Tibial artery (tissue), 4 donors: ENCODE measurements at regions not wholly inside any gene's neighbourhood (a gene's known extent, or its start where the extent isn't known, plus 50 kb on each side); places are given as distances from the start of the nearest gene placed in this dataset.

ENCODE experiments used
- DNase-seq, 2 donors: peaks; one replicate each; pipeline ENCODE4 v3.0.0-alpha.2; 2019
- H3K27ac ChIP-seq, 2 donors: fragments of 200-600 bp; sonication (generic) in 1 of 2; 1 replicate in 1 of 2; 2 replicates in 1 of 2; pipeline ENCODE4 v1.5.1; 2018 to 2019; ENCODE audit warnings: mild to moderate bottlenecking in 1 of 2
- H3K27me3 ChIP-seq, 2 donors: fragments of 200-600 bp; sonication (generic) in 1 of 2; one replicate each; pipeline versions ENCODE4 v1.5.1 to v1.6.0; 2016 to 2019
- H3K36me3 ChIP-seq, 3 donors: fragments of 200-600 bp; sonication (generic) in 2 of 3; one replicate each; pipeline ENCODE4 v1.5.1; 2016 to 2019; ENCODE audit warnings: mild to moderate bottlenecking in 2 of 3
- H3K4me1 ChIP-seq, 4 donors: fragments of 200-600 bp; sonication (generic) in 2 of 4; 1 replicate in 3 of 4; 2 replicates in 1 of 4; pipeline ENCODE4 v1.5.1; 2016 to 2019
- H3K4me3 ChIP-seq, 2 donors: fragments of 200-600 bp; sonication (generic) in 1 of 2; 1 replicate in 1 of 2; 2 replicates in 1 of 2; pipeline ENCODE4 v1.5.1; 2018 to 2019; ENCODE audit warnings: mild to moderate bottlenecking in 2 of 2
- H3K9me3 ChIP-seq, 3 donors: fragments of 200-600 bp; sonication (generic) in 1 of 3; one replicate each; pipeline ENCODE4 v1.5.1; 2016 to 2019
- intact Hi-C: fragments of 100-400 bp; cut with DNase I; formaldehyde crosslinking; loops from one replicate; pipeline ENCODE4 v1.15.0; 2023; ENCODE audit warnings: low total_unique reads
- TF ChIP-seq, protein P1 (sequence below), 2 experiments: fragments of 200-600 bp in 1 of 2; fragments of 450-650 bp in 1 of 2; IDR thresholded peaks; one replicate each; pipeline ENCODE4 v1.5.1; 2017 to 2019; ENCODE audit warnings: antibody characterized with exemption in 2 of 2, mild to moderate bottlenecking in 1 of 2, moderate library complexity in 1 of 2

DNA sequence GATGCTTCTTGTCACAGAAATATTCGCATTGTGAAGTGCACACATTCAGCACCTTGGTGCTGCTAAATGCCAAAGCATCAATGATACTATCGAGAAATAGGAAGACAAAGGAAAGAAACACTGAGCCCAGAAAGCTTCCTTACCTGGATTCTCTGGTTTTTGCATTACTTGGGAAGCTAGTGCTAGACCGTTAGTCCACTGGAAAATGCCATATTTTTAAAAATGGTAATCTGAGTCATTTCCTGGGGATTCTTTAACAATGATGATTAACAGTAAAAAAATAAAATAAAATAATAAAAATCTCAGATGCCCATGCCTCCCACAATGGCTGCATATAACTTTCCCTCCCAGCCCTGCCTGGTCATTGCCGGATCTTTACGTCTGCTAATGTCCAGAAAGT is 420.1 kb upstream of the MGMT start:
- Histone ChIP-seq H3K36me3 (no peaks in the 10 kb centered on the region), H3K27ac (no peak overlapping the region), H3K4me1 (peaks cover 0 to 21% (median 16%) of the 10 kb centered on the region in 4 donors), H3K9me3 (no peaks in the 10 kb centered on the region), H3K4me3 (peak overlapping the region in 1 of 2 donors; percentile 37), H3K27me3 (peaks cover 0 to 53% of the 10 kb centered on the region in 2 donors)
- TF ChIP-seq, protein P1, sequence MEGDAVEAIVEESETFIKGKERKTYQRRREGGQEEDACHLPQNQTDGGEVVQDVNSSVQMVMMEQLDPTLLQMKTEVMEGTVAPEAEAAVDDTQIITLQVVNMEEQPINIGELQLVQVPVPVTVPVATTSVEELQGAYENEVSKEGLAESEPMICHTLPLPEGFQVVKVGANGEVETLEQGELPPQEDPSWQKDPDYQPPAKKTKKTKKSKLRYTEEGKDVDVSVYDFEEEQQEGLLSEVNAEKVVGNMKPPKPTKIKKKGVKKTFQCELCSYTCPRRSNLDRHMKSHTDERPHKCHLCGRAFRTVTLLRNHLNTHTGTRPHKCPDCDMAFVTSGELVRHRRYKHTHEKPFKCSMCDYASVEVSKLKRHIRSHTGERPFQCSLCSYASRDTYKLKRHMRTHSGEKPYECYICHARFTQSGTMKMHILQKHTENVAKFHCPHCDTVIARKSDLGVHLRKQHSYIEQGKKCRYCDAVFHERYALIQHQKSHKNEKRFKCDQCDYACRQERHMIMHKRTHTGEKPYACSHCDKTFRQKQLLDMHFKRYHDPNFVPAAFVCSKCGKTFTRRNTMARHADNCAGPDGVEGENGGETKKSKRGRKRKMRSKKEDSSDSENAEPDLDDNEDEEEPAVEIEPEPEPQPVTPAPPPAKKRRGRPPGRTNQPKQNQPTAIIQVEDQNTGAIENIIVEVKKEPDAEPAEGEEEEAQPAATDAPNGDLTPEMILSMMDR (IDR thresholded peaks at IDR 0.05): no peak
- DNase-seq: no peak
- intact Hi-C loops: no loop called here

DNA sequence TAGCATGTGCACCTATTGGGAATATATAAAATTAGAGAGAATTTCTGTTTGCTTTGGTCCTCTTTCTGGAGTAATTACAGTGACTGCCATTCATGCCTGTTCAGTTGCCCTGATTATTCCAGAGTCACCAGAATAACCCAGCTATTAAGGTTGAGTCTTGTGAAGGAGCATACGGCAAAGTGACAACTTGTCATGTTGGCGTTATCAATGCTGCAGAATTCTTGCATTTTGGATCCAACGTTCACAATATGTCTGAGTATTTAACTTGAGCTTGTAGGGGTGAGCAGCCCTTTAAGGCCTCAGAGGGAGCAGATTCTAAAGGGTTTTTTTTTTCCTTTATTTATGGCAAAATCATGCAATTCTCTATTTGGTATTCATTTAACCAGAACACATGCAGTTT is 419.4 kb upstream of the MGMT start:
- Histone ChIP-seq H3K27ac (no peak overlapping the region), H3K36me3 (no peaks in the 10 kb centered on the region), H3K27me3 (peaks cover 0 to 47% of the 10 kb centered on the region in 2 donors), H3K4me3 (no peak overlapping the region), H3K9me3 (no peaks in the 10 kb centered on the region), H3K4me1 (peaks cover 0 to 21% (median 16%) of the 10 kb centered on the region in 4 donors)
- TF ChIP-seq, protein P1 (IDR thresholded peaks at IDR 0.05): no peak
- intact Hi-C loops: no loop called here
- DNase-seq: no peak

DNA sequence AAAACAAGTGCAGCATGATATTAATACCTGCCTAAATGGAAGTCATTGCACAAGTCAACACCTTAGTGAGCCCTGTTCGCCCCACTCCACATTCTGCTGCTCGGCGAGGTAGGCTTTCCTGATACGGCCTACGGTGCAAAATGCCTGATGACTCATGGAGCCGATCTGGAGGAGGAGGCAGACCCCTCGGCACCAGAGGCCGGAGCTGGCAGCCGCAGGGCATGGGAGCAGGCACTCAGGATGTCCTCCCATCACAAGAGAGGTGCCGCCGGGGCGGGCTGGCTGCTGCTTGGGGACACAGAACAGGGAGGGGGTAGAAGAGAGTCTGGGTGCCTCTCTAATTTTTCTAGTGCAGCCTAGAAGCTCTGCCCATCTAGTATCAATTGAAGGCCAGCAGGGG is 418.5 kb upstream of the MGMT start:
- Histone ChIP-seq H3K27ac (no peak overlapping the region), H3K9me3 (no peaks in the 10 kb centered on the region), H3K4me1 (peaks cover 0 to 21% (median 16%) of the 10 kb centered on the region in 4 donors), H3K4me3 (no peak overlapping the region), H3K27me3 (peaks cover 0 to 39% of the 10 kb centered on the region in 2 donors), H3K36me3 (no peaks in the 10 kb centered on the region)
- no peak for DNase-seq
- intact Hi-C loops: no loop called here
- TF ChIP-seq, protein P1 (IDR thresholded peaks at IDR 0.05): no peak

DNA sequence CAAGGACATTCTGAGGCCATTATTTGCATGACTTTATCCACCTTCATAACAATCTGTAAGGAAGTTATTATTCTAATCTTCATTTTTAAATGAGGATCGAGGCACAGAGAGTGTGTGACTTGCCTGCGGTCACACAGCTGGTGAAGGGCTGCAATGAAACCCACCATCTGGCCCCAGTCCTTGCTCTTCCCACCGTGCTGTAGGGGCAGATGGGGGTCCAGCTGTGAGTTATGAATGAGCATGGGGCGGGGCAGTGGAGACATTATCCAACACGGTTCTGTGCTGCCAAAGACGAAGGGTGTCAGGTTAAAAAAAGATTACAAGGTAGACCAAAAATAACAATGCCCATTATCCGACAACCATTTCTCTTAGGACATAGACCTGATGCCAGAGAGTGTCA is 417.5 kb upstream of the MGMT start:
- no peak for DNase-seq
- intact Hi-C loops: no loop called here
- H3K9me3 ChIP-seq: no peaks in the 10 kb centered on the region
- H3K27ac ChIP-seq: no peak overlapping the region
- H3K4me3 ChIP-seq: no peak overlapping the region
- peaks cover 0 to 21% (median 16%) of the 10 kb centered on the region in 4 donors for H3K4me1 ChIP-seq
- no peaks in the 10 kb centered on the region for H3K36me3 ChIP-seq
- H3K27me3 ChIP-seq: peaks cover 0 to 32% of the 10 kb centered on the region in 2 donors
- TF ChIP-seq, protein P1 (IDR thresholded peaks at IDR 0.05): no peak

DNA sequence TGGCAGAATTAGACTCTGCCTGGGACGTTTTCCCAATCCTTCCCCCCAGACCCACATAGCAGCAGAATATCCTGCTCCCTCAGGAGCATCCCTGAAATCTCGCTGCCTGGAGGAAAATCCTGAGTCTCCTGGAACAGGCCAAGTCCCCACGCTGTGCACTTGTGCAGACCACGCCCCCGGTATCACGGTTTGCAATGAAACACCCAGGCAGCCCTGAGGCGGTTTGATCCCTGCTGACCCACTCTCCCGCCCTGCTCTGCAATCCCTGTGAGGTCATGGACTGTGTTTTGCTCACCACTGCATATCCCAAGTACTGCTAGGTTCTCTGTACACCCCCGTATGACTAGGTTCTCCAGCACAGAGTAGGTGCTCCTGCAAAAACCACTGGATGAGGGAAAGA is 411.8 kb upstream of the MGMT start:
- no peak overlapping the region for H3K4me3 ChIP-seq
- no peaks in the 10 kb centered on the region for H3K36me3 ChIP-seq
- no peaks in the 10 kb centered on the region for H3K4me1 ChIP-seq
- no peak overlapping the region for H3K27ac ChIP-seq
- peak in 1 of 2 donors; percentile 24 for DNase-seq
- H3K27me3 ChIP-seq: no peaks in the 10 kb centered on the region
- TF ChIP-seq, protein P1 (IDR thresholded peaks at IDR 0.05): no peak
- intact Hi-C loops: no loop called here
- no peaks in the 10 kb centered on the region for H3K9me3 ChIP-seq

DNA sequence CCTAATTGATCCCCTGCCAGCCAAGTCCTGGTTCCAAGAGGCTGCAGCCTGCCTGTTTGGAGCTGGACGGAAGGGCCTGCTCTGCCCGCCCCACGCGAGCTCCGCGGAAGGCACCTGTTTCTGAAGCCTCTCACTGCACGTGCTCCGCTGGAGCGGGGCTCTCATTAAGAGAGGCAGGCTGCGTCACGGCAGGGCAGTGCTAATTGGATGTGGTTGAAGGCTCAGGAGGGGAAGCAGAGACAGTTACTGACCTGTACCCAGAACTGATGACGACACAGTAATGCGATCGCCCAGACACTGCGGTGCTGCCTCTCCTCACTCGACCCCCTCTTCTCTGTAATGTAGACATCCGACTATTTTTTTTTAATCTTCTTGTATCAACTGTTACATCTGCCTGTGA is 411.1 kb upstream of the MGMT start:
- Histone ChIP-seq H3K36me3 (no peaks in the 10 kb centered on the region), H3K27me3 (no peaks in the 10 kb centered on the region), H3K27ac (no peak overlapping the region), H3K4me3 (no peak overlapping the region), H3K4me1 (no peaks in the 10 kb centered on the region), H3K9me3 (no peaks in the 10 kb centered on the region)
- intact Hi-C loops: no loop called here
- peak in 1 of 2 donors; percentile 53 for DNase-seq
- TF ChIP-seq, protein P1 (IDR thresholded peaks at IDR 0.05): no peak
